SK-N-SH (cell line): ENCODE measurements at regions not wholly inside any gene's neighbourhood (a gene's known extent, or its start where the extent isn't known, plus 50 kb on each side); places are given as distances from the start of the nearest gene placed in this dataset.
"Not testable (repeated sequence)": the region's sequence is repeated elsewhere in the genome, so short reads cannot be mapped to it uniquely, and the experiment has no call there.

Experiments
- CTCF ChIA-PET: fragments of 300-600, 350-600 bp; formaldehyde crosslinking; extraction: SDS; loops from one replicate; lab custom pipeline; 2021; lab: Yijun Ruan, JAX
- POLR2A ChIA-PET: fragments of 350-600 bp; sonication (Branson Sonifier 250); formaldehyde crosslinking; extraction: SDS; loops from one replicate; lab custom pipeline; 2020; ENCODE audit warnings: antibody characterized with exemption, inconsistent platforms; lab: Yijun Ruan, JAX
- DNase-seq: peaks from one replicate; pipeline ENCODE4 v3.0.0; 2012
- H2AFZ ChIP-seq: fragments of 200-600 bp; sonication (generic); 2 replicates; pipeline ENCODE4 v1.8.1; 2016; ENCODE audit warnings: antibody characterized with exemption, mild to moderate bottlenecking, low read depth
- H3F3A ChIP-seq: fragments of 200-600 bp; sonication (generic); replicated peaks from 2 replicates; pipeline ENCODE3; 2016; ENCODE audit warnings: antibody characterized with exemption, mild to moderate bottlenecking; ENCODE audit not compliant: insufficient read depth
- H3K27ac ChIP-seq, 2 experiments: fragments of 200-500 bp in 1 of 2; fragments of 200-600 bp in 1 of 2; sonication (Bioruptor generic) in 1 of 2; sonication (generic), shearing (Covaris generic) in 1 of 2; 2 replicates each; pipeline versions ENCODE4 v1.5.1 to v1.6.1; 2014 to 2016; ENCODE audit warnings: low read depth in 2 of 2, inconsistent platforms in 1 of 2, low read length in 1 of 2, mild to moderate bottlenecking in 1 of 2, mixed read lengths in 1 of 2
- H3K27me3 ChIP-seq: fragments of 200-600 bp; sonication (generic), shearing (Covaris generic); 2 replicates; pipeline ENCODE4 v1.6.1; 2016; ENCODE audit warnings: mixed run types; ENCODE audit not compliant: insufficient read depth
- H3K36me3 ChIP-seq, 2 experiments: fragments of 200-500 bp in 1 of 2; fragments of 200-600 bp in 1 of 2; sonication (Bioruptor generic) in 1 of 2; sonication (generic) in 1 of 2; replicated peaks in 1 of 2; 2 replicates each; pipeline versions ENCODE3 to v1.5.1; 2014 to 2016; ENCODE audit warnings: low read length in 1 of 2, mild to moderate bottlenecking in 1 of 2; ENCODE audit not compliant: insufficient read depth in 2 of 2, control insufficient read depth in 1 of 2
- H3K4me1 ChIP-seq, 2 experiments: fragments of 200-500 bp in 1 of 2; fragments of 200-600 bp in 1 of 2; sonication (Bioruptor generic) in 1 of 2; sonication (generic), shearing (Covaris generic) in 1 of 2; 2 replicates each; pipeline versions ENCODE4 v1.5.1 to v1.6.1; 2014 to 2016; ENCODE audit warnings: low read depth in 1 of 2, low read length in 1 of 2, mixed run types in 1 of 2; ENCODE audit not compliant: insufficient read depth in 2 of 2, control insufficient read depth in 1 of 2
- H3K4me2 ChIP-seq: fragments of 200-600 bp; sonication (generic), shearing (Covaris generic); 2 replicates; pipeline ENCODE4 v1.6.1; 2017; ENCODE audit warnings: mixed run types
- H3K4me3 ChIP-seq, 2 experiments: fragments of 200-500 bp in 1 of 2; fragments of 200-600 bp in 1 of 2; sonication (Bioruptor generic) in 1 of 2; sonication (generic), shearing (Covaris generic) in 1 of 2; 2 replicates each; pipeline versions ENCODE4 v1.5.1 to v1.8.1; 2014 to 2016; ENCODE audit warnings: low read depth in 2 of 2, inconsistent platforms in 1 of 2, low read length in 1 of 2, mild to moderate bottlenecking in 1 of 2, mixed read lengths in 1 of 2, moderate library complexity in 1 of 2
- H3K79me2 ChIP-seq: fragments of 200-600 bp; sonication (generic); 2 replicates; pipeline ENCODE4 v1.8.1; 2017; ENCODE audit warnings: mild to moderate bottlenecking; ENCODE audit not compliant: insufficient read depth
- H3K9ac ChIP-seq: fragments of 200-600 bp; sonication (generic); 2 replicates; pipeline ENCODE4 v1.6.1; 2017; ENCODE audit warnings: mixed run types
- H3K9me2 ChIP-seq: fragments of 200-600 bp; sonication (generic); 2 replicates; pipeline ENCODE4 v1.6.1; 2017; ENCODE audit warnings: mixed run types
- H3K9me3 ChIP-seq: fragments of 200-600 bp; sonication (generic); 2 replicates; pipeline ENCODE4 v1.6.1; 2017; ENCODE audit warnings: mixed run types, mild to moderate bottlenecking, moderate library complexity
- H4K20me1 ChIP-seq: fragments of 200-600 bp; sonication (generic); 2 replicates; pipeline ENCODE4 v1.6.1; 2017; ENCODE audit warnings: mild to moderate bottlenecking, mixed run types; ENCODE audit not compliant: insufficient read depth
- CHD2 ChIP-seq: fragments of 150-350 bp; IDR thresholded peaks from 2 replicates; pipeline ENCODE4 v1.6.1; 2018; ENCODE audit warnings: low read length; ENCODE audit not compliant: partially characterized antibody
- CTCF ChIP-seq: fragments of 200-600 bp; sonication (generic); IDR thresholded peaks from 2 replicates; pipeline ENCODE4 v1.6.1; 2017; ENCODE audit warnings: antibody characterized with exemption, mild to moderate bottlenecking, moderate library complexity
- FOXJ3 ChIP-seq: sonication (generic); formaldehyde crosslinking; IDR thresholded peaks from 2 replicates; pipeline ENCODE4 v1.5.1; 2020; ENCODE audit warnings: mild to moderate bottlenecking, missing genetic modification reagents
- FOXM1 ChIP-seq: IDR thresholded peaks from 2 replicates; pipeline ENCODE4 v1.4.0; 2012; ENCODE audit warnings: low read depth, mild to moderate bottlenecking
- JUND ChIP-seq: IDR thresholded peaks from 2 replicates; pipeline ENCODE4 v1.4.0; 2012
- TAF1 ChIP-seq: IDR thresholded peaks from 2 replicates; pipeline ENCODE4 v1.6.1; 2012; ENCODE audit warnings: low read depth, mild to moderate bottlenecking, low read length, moderate library complexity, borderline replicate concordance
- TCF12 ChIP-seq: IDR thresholded peaks from 2 replicates; pipeline ENCODE4 v1.4.0; 2012
- ZBTB33 ChIP-seq: IDR thresholded peaks from 2 replicates; pipeline ENCODE4 v1.4.0; 2012; ENCODE audit warnings: low read depth, borderline replicate concordance
- WGBS: methylation state at CpG from one replicate; pipeline ENCODE4 v1.1.6; 2017; ENCODE audit warnings: low lambda C conversion rate; 5-methylcytosine and 5-hydroxymethylcytosine counted together

GRCh38 chr12:124218243-124218560, 76.7 kb upstream of the RFLNA start:
- 40% methylated on average over 1 of the region's 1 CpG for WGBS

GRCh38 chr12:124218650-124219049, 76.2 kb upstream of the RFLNA start:
- H3K27me3 ChIP-seq, H3K79me2 ChIP-seq, H3K9ac ChIP-seq, H3K36me3 ChIP-seq, H3K4me3 ChIP-seq, H3K9me2 ChIP-seq, H3K27ac ChIP-seq, H4K20me1 ChIP-seq, DNase-seq, H3F3A ChIP-seq, H3K4me2 ChIP-seq, POLR2A ChIA-PET, H3K4me1 ChIP-seq, H3K9me3 ChIP-seq, H2AFZ ChIP-seq: not testable (repeated sequence)
- CTCF ChIA-PET: interaction anchor here (1.1 kb wide), 1 partner anchor 189 kb away, joined by 3 read pairs; no protein-coding TSS in a partner anchor
- 66% methylated on average over 3 of the region's 3 CpGs for WGBS

More at GRCh38 chr12:124218243-124218560, 76.7 kb upstream of the RFLNA start:
- ChIA-PET CTCF (interaction anchor here (1.1 kb wide), 1 partner anchor 189 kb away, joined by 3 read pairs; no protein-coding TSS in a partner anchor), POLR2A (no interaction called here)
- Histone ChIP-seq H3K79me2 (no peaks in the 10 kb centered on the region), H3K27me3 (no peaks in the 10 kb centered on the region; the same call in 1 of the 2 replicates), H2AFZ (peak overlapping the region; percentile 43; the same call in 1 of the 2 replicates), H3K4me1 (no peaks in the 10 kb centered on the region), H3K9me3 (no peaks in the 10 kb centered on the region), H4K20me1 (no peaks in the 10 kb centered on the region), H3K4me3 (no peak overlapping the region), H3K36me3 (no peaks in the 10 kb centered on the region), H3K9ac (no peak overlapping the region), H3K9me2 (no peaks in the 10 kb centered on the region), H3K27ac (no peak overlapping the region), H3K4me2 (no peak overlapping the region), H3F3A (no peaks in the 10 kb centered on the region)
- no peak for DNase-seq
- TF ChIP-seq CTCF: no peak
- TF ChIP-seq JUND: no peak
- no peak for TF ChIP-seq TCF12

- Histone ChIP-seq H3K27me3 (no peaks in the 10 kb centered on the region; the same call in 1 of the 2 replicates), H4K20me1 (no peaks in the 10 kb centered on the region), H2AFZ (no peak overlapping the region), H3K79me2 (no peaks in the 10 kb centered on the region), H3K36me3 (no peaks in the 10 kb centered on the region), H3K4me2 (no peak overlapping the region), H3K4me3 (no peak overlapping the region), H3K9ac (no peak overlapping the region), H3K9me3 (no peaks in the 10 kb centered on the region), H3F3A (no peaks in the 10 kb centered on the region), H3K9me2 (no peaks in the 10 kb centered on the region), H3K27ac (no peak overlapping the region), H3K4me1 (no peaks in the 10 kb centered on the region)
- ChIA-PET POLR2A (no interaction called here), CTCF (no interaction called here)
- TF ChIP-seq FOXM1 (no peak), ZBTB33 (no peak), CHD2 (no peak), TAF1 (no peak), FOXJ3 (no peak)
- 34% methylated on average over 13 of the region's 14 CpGs for WGBS
- no peak for DNase-seq
Measured at GRCh38 chr12:124222368-124223245, 72.3 kb upstream of the RFLNA start.

GRCh38 chr12:124223733-124224138, 71.2 kb upstream of the RFLNA start:
- H3K79me2 ChIP-seq, H3K4me3 ChIP-seq, H2AFZ ChIP-seq, H4K20me1 ChIP-seq, DNase-seq, H3K27ac ChIP-seq, H3K27me3 ChIP-seq, H3K9ac ChIP-seq, H3K9me2 ChIP-seq, POLR2A ChIA-PET, H3K4me1 ChIP-seq, H3K4me2 ChIP-seq, H3K9me3 ChIP-seq, H3K36me3 ChIP-seq, H3F3A ChIP-seq: not testable (repeated sequence)
- CTCF ChIA-PET: interaction anchor here (1.0 kb wide), 1 partner anchor 73 kb away, joined by 3 read pairs; no protein-coding TSS in a partner anchor
- WGBS: 71% methylated on average over 12 of the region's 12 CpGs
